GM23338 (cell line): ENCODE measurements at regions not wholly inside any gene's neighbourhood (a gene's known extent, or its start where the extent isn't known, plus 50 kb on each side); places are given as distances from the start of the nearest gene placed in this dataset.

Experiments used
- ATAC-seq: fragments of 200-7000 bp; cut with Tn5 transposase; 3 replicates; pipeline ENCODE4 v1.9.1; 2020
- DNase-seq: peaks from one replicate; pipeline ENCODE4 v3.0.0-alpha.2; 2015; ENCODE audit warnings: low spot score
- H2AFZ ChIP-seq: fragments of 200-600 bp; sonication (generic); 2 replicates; pipeline ENCODE4 v1.8.0; 2016; ENCODE audit warnings: antibody characterized with exemption, mild to moderate bottlenecking, moderate library complexity
- H3F3A ChIP-seq: fragments of 200-600 bp; sonication (generic); replicated peaks from 2 replicates; pipeline ENCODE4 v1.8.0; 2017; ENCODE audit warnings: antibody characterized with exemption, mixed run types, low read depth
- H3K27ac ChIP-seq: fragments of 200-600 bp; sonication (generic); 2 replicates; pipeline ENCODE4 v1.6.1; 2016; ENCODE audit warnings: low read depth
- H3K27me3 ChIP-seq: fragments of 200-600 bp; sonication (generic); 2 replicates; pipeline ENCODE4 v1.8.0; 2016; ENCODE audit warnings: mild to moderate bottlenecking, mixed run types, moderate library complexity; ENCODE audit not compliant: insufficient read depth
- H3K36me3 ChIP-seq: fragments of 200-600 bp; sonication (generic); 2 replicates; pipeline ENCODE4 v1.8.0; 2016; ENCODE audit warnings: mild to moderate bottlenecking; ENCODE audit not compliant: insufficient read depth
- H3K4me1 ChIP-seq: fragments of 200-600 bp; sonication (generic); 2 replicates; pipeline ENCODE4 v1.8.0; 2016; ENCODE audit warnings: mild to moderate bottlenecking, moderate library complexity; ENCODE audit not compliant: insufficient read depth
- H3K4me2 ChIP-seq: fragments of 200-600 bp; sonication (generic); 2 replicates; pipeline ENCODE4 v1.7.1; 2017; ENCODE audit warnings: mixed run types
- H3K4me3 ChIP-seq: fragments of 200-600 bp; sonication (generic); 2 replicates; pipeline ENCODE4 v1.6.1; 2016; ENCODE audit warnings: mixed run types
- H3K79me2 ChIP-seq: fragments of 200-600 bp; sonication (generic); replicated peaks from 2 replicates; pipeline ENCODE4 v1.8.0; 2017; ENCODE audit warnings: mild to moderate bottlenecking; ENCODE audit not compliant: insufficient read depth
- H3K9me2 ChIP-seq: fragments of 200-600 bp; sonication (generic); 2 replicates; pipeline ENCODE4 v1.8.0; 2017; ENCODE audit not compliant: insufficient read depth
- H4K20me1 ChIP-seq: fragments of 200-600 bp; sonication (generic); replicated peaks from 2 replicates; pipeline ENCODE4 v1.8.0; 2017; ENCODE audit warnings: mild to moderate bottlenecking; ENCODE audit not compliant: insufficient read depth
- H3K27ac Mint-ChIP-seq: 2 replicates; pipeline ENCODE4 v1.8.0; 2020; ENCODE audit warnings: inconsistent platforms, mild to moderate bottlenecking, moderate library complexity, mixed read lengths
- H3K27me3 Mint-ChIP-seq: 3 replicates; pipeline ENCODE4 v1.8.0; 2022; ENCODE audit warnings: low read depth, mild to moderate bottlenecking, moderate library complexity, mixed read lengths, inconsistent platforms; ENCODE audit not compliant: insufficient read depth, poor library complexity
- H3K36me3 Mint-ChIP-seq: 3 replicates; pipeline ENCODE4 v1.8.0; 2021; ENCODE audit warnings: low read depth, mild to moderate bottlenecking, inconsistent platforms, moderate library complexity, mixed read lengths
- H3K4me1 Mint-ChIP-seq: 3 replicates; pipeline ENCODE4 v1.8.0; 2020; ENCODE audit warnings: mild to moderate bottlenecking, inconsistent platforms, mixed read lengths
- H3K4me3 Mint-ChIP-seq: 3 replicates; pipeline ENCODE4 v1.8.0; 2021; ENCODE audit warnings: moderate library complexity, mild to moderate bottlenecking, inconsistent platforms, mixed read lengths
- H3K9me3 Mint-ChIP-seq: 3 replicates; pipeline ENCODE4 v1.8.0; 2020; ENCODE audit warnings: moderate library complexity, mild to moderate bottlenecking, inconsistent platforms, mixed read lengths
- CREB1 ChIP-seq: fragments of 250-450 bp; sonication (Bioruptor Pico); IDR thresholded peaks from 2 replicates; pipeline ENCODE4 v1.5.0; 2020; ENCODE audit warnings: low read depth, mild to moderate bottlenecking, moderate library complexity
- EZH2 ChIP-seq: fragments of 200-600 bp; sonication (generic); IDR thresholded peaks from one replicate; pipeline ENCODE4 v1.8.0; 2017; ENCODE audit warnings: antibody characterized with exemption, mild to moderate bottlenecking, low read depth; ENCODE audit not compliant: unreplicated experiment
- EZH2phosphoT487 ChIP-seq: fragments of 200-600 bp; sonication (generic); IDR thresholded peaks from one replicate; pipeline ENCODE4 v1.8.1; 2018; ENCODE audit warnings: antibody characterized with exemption; ENCODE audit not compliant: unreplicated experiment
- JUNB ChIP-seq: IDR thresholded peaks from one replicate; pipeline ENCODE4 v1.6.1; 2016; ENCODE audit warnings: antibody characterized with exemption; ENCODE audit not compliant: unreplicated experiment
- NANOG ChIP-seq: IDR thresholded peaks from 2 replicates; pipeline ENCODE4 v1.6.1; 2016; ENCODE audit warnings: antibody characterized with exemption, borderline replicate concordance
- POLR2AphosphoS5 ChIP-seq: IDR thresholded peaks from 2 replicates; pipeline ENCODE4 v1.6.1; 2016; ENCODE audit warnings: antibody characterized with exemption, low read depth
- STAT1 ChIP-seq: IDR thresholded peaks from one replicate; pipeline ENCODE4 v1.6.1; 2016; ENCODE audit warnings: antibody characterized with exemption; ENCODE audit not compliant: unreplicated experiment
- ZNF114 ChIP-seq: fragments of 250-450 bp; sonication (Bioruptor Pico); IDR thresholded peaks from 2 replicates; pipeline ENCODE4 v1.5.0; 2020; ENCODE audit warnings: mild to moderate bottlenecking, moderate library complexity
- ZNF331 ChIP-seq: fragments of 250-450 bp; sonication (Bioruptor Pico); IDR thresholded peaks from 2 replicates; pipeline ENCODE4 v1.5.0; 2020; ENCODE audit warnings: low read depth, mild to moderate bottlenecking, moderate library complexity
- TF ChIP-seq, protein P1 (sequence below): fragments of 250-450 bp; sonication (Bioruptor Pico); IDR thresholded peaks from 2 replicates; pipeline ENCODE4 v1.5.0; 2020; ENCODE audit warnings: mild to moderate bottlenecking, moderate library complexity
- TF ChIP-seq, protein P2 (sequence below): IDR thresholded peaks from one replicate; pipeline ENCODE4 v1.6.1; 2018; ENCODE audit warnings: antibody characterized with exemption; ENCODE audit not compliant: unreplicated experiment
- TF ChIP-seq, protein P3 (sequence below), 2 experiments: fragments of 200-600 bp in 1 of 2; sonication (generic) in 1 of 2; conservative IDR thresholded peaks; 2 replicates each; pipeline versions ENCODE4 v1.5.1 to v1.6.1; 2016 to 2017; ENCODE audit warnings: antibody characterized with exemption in 2 of 2, low read depth in 2 of 2, mild to moderate bottlenecking in 2 of 2, moderate library complexity in 1 of 2
- TF ChIP-seq, protein P4 (sequence below): IDR thresholded peaks from 2 replicates; pipeline ENCODE4 v1.6.1; 2016; ENCODE audit warnings: antibody characterized with exemption

DNA sequence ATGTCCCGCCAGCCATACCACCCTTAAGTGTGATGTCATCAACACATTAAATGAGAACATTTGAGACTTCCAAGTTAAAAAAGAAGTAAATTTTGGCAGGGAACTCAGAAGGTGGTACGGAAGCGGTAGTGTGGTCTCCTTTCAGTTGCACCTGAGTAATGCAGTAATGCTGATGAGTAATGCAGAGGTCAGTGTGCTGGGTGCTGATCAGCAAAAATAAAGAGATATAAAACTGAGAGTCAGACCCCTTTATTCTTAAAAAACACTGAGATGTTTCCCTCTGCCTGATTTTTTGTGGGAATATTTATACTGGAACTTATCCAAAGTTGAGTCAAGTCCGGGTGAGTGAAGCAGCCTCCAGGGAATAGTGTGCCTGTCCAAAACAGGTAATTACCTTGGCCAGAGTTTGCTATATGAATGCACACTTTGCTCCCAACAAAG lies 370.6 kb upstream of the PRICKLE1 start:
- Histone ChIP-seq H2AFZ (no peak overlapping the region), H3K79me2 (no peaks in the 10 kb centered on the region), H3K4me1 (no peaks in the 10 kb centered on the region; the same call in 1 of the 2 replicates), H3K36me3 (no peaks in the 10 kb centered on the region), H4K20me1 (no peaks in the 10 kb centered on the region), H3K27ac (no peak overlapping the region), H3F3A (no peaks in the 10 kb centered on the region), H3K4me2 (no peak overlapping the region), H3K9me2 (no peaks in the 10 kb centered on the region; the same call in 1 of the 2 replicates), H3K4me3 (no peak overlapping the region), H3K27me3 (no peaks in the 10 kb centered on the region)
- Mint-ChIP-seq H3K27ac (no peak overlapping the region), H3K36me3 (no peaks in the 10 kb centered on the region), H3K4me1 (no peaks in the 10 kb centered on the region), H3K9me3 (no peaks in the 10 kb centered on the region), H3K27me3 (no peaks in the 10 kb centered on the region), H3K4me3 (no peak overlapping the region)
- ATAC-seq = no peak
- no peak for DNase-seq
- TF ChIP-seq, protein P1, sequence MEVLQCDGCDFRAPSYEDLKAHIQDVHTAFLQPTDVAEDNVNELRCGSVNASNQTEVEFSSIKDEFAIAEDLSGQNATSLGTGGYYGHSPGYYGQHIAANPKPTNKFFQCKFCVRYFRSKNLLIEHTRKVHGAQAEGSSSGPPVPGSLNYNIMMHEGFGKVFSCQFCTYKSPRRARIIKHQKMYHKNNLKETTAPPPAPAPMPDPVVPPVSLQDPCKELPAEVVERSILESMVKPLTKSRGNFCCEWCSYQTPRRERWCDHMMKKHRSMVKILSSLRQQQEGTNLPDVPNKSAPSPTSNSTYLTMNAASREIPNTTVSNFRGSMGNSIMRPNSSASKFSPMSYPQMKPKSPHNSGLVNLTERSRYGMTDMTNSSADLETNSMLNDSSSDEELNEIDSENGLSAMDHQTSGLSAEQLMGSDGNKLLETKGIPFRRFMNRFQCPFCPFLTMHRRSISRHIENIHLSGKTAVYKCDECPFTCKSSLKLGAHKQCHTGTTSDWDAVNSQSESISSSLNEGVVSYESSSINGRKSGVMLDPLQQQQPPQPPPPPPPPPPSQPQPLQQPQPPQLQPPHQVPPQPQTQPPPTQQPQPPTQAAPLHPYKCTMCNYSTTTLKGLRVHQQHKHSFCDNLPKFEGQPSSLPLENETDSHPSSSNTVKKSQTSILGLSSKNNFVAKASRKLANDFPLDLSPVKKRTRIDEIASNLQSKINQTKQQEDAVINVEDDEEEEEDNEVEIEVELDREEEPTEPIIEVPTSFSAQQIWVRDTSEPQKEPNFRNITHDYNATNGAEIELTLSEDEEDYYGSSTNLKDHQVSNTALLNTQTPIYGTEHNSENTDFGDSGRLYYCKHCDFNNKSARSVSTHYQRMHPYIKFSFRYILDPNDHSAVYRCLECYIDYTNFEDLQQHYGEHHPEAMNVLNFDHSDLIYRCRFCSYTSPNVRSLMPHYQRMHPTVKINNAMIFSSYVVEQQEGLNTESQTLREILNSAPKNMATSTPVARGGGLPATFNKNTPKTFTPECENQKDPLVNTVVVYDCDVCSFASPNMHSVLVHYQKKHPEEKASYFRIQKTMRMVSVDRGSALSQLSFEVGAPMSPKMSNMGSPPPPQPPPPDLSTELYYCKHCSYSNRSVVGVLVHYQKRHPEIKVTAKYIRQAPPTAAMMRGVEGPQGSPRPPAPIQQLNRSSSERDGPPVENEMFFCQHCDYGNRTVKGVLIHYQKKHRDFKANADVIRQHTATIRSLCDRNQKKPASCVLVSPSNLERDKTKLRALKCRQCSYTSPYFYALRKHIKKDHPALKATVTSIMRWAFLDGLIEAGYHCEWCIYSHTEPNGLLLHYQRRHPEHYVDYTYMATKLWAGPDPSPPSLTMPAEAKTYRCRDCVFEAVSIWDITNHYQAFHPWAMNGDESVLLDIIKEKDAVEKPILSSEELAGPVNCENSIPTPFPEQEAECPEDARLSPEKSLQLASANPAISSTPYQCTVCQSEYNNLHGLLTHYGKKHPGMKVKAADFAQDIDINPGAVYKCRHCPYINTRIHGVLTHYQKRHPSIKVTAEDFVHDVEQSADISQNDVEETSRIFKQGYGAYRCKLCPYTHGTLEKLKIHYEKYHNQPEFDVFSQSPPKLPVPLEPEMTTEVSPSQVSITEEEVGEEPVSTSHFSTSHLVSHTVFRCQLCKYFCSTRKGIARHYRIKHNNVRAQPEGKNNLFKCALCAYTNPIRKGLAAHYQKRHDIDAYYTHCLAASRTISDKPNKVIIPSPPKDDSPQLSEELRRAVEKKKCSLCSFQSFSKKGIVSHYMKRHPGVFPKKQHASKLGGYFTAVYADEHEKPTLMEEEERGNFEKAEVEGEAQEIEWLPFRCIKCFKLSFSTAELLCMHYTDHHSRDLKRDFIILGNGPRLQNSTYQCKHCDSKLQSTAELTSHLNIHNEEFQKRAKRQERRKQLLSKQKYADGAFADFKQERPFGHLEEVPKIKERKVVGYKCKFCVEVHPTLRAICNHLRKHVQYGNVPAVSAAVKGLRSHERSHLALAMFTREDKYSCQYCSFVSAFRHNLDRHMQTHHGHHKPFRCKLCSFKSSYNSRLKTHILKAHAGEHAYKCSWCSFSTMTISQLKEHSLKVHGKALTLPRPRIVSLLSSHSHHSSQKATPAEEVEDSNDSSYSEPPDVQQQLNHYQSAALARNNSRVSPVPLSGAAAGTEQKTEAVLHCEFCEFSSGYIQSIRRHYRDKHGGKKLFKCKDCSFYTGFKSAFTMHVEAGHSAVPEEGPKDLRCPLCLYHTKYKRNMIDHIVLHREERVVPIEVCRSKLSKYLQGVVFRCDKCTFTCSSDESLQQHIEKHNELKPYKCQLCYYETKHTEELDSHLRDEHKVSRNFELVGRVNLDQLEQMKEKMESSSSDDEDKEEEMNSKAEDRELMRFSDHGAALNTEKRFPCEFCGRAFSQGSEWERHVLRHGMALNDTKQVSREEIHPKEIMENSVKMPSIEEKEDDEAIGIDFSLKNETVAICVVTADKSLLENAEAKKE (CRISPR knock-in tag) = no peak
- TF ChIP-seq ZNF331 (CRISPR knock-in tag) = no peak
- TF ChIP-seq STAT1 = no peak
- no peak for TF ChIP-seq EZH2
- TF ChIP-seq, protein P2, sequence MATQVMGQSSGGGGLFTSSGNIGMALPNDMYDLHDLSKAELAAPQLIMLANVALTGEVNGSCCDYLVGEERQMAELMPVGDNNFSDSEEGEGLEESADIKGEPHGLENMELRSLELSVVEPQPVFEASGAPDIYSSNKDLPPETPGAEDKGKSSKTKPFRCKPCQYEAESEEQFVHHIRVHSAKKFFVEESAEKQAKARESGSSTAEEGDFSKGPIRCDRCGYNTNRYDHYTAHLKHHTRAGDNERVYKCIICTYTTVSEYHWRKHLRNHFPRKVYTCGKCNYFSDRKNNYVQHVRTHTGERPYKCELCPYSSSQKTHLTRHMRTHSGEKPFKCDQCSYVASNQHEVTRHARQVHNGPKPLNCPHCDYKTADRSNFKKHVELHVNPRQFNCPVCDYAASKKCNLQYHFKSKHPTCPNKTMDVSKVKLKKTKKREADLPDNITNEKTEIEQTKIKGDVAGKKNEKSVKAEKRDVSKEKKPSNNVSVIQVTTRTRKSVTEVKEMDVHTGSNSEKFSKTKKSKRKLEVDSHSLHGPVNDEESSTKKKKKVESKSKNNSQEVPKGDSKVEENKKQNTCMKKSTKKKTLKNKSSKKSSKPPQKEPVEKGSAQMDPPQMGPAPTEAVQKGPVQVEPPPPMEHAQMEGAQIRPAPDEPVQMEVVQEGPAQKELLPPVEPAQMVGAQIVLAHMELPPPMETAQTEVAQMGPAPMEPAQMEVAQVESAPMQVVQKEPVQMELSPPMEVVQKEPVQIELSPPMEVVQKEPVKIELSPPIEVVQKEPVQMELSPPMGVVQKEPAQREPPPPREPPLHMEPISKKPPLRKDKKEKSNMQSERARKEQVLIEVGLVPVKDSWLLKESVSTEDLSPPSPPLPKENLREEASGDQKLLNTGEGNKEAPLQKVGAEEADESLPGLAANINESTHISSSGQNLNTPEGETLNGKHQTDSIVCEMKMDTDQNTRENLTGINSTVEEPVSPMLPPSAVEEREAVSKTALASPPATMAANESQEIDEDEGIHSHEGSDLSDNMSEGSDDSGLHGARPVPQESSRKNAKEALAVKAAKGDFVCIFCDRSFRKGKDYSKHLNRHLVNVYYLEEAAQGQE = no peak
- no peak for TF ChIP-seq ZNF114 (CRISPR knock-in tag)
- no peak for TF ChIP-seq CREB1
- TF ChIP-seq POLR2AphosphoS5 = no peak
- TF ChIP-seq NANOG = no peak
- TF ChIP-seq, protein P3, sequence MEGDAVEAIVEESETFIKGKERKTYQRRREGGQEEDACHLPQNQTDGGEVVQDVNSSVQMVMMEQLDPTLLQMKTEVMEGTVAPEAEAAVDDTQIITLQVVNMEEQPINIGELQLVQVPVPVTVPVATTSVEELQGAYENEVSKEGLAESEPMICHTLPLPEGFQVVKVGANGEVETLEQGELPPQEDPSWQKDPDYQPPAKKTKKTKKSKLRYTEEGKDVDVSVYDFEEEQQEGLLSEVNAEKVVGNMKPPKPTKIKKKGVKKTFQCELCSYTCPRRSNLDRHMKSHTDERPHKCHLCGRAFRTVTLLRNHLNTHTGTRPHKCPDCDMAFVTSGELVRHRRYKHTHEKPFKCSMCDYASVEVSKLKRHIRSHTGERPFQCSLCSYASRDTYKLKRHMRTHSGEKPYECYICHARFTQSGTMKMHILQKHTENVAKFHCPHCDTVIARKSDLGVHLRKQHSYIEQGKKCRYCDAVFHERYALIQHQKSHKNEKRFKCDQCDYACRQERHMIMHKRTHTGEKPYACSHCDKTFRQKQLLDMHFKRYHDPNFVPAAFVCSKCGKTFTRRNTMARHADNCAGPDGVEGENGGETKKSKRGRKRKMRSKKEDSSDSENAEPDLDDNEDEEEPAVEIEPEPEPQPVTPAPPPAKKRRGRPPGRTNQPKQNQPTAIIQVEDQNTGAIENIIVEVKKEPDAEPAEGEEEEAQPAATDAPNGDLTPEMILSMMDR (conservative IDR thresholded peaks at IDR 0.05; ENCODE audit: low read depth in 2 of 2) = no peak
- TF ChIP-seq, protein P4, sequence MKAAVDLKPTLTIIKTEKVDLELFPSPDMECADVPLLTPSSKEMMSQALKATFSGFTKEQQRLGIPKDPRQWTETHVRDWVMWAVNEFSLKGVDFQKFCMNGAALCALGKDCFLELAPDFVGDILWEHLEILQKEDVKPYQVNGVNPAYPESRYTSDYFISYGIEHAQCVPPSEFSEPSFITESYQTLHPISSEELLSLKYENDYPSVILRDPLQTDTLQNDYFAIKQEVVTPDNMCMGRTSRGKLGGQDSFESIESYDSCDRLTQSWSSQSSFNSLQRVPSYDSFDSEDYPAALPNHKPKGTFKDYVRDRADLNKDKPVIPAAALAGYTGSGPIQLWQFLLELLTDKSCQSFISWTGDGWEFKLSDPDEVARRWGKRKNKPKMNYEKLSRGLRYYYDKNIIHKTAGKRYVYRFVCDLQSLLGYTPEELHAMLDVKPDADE = no peak
- no peak for TF ChIP-seq JUNB
- no peak for TF ChIP-seq EZH2phosphoT487
